Fibroblast of skin of right quadriceps (primary cell): ENCODE measurements at regions not wholly inside any gene's neighbourhood (a gene's known extent, or its start where the extent isn't known, plus 50 kb on each side); places are given as distances from the start of the nearest gene placed in this dataset.
"Not testable (repeated sequence)": the region's sequence is repeated elsewhere in the genome, so short reads cannot be mapped to it uniquely, and the experiment has no call there.

Source experiments
- DNase-seq: peaks from one replicate; pipeline ENCODE4 v3.0.0-alpha.2; 2013

DNA sequence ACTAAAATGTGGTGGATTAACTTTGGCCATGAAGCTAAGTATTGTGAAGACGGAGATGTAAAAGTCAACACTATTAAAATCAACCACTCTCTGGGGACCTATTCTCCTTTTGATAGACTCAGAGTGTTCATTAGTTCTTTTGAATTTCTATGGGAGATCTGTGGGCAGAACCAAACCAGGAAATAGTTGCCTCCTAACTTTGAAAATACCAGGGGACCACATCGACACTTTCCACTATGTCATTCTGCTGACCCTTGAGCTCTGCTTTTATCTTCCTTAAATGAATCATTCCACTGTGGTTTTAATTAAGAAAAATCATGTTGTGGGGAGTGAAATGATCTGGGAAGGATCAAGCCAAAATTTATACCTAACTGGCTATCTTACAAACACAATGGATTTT, 960.5 kb downstream of the GATA3 start:
- DNase-seq = no peak

DNA sequence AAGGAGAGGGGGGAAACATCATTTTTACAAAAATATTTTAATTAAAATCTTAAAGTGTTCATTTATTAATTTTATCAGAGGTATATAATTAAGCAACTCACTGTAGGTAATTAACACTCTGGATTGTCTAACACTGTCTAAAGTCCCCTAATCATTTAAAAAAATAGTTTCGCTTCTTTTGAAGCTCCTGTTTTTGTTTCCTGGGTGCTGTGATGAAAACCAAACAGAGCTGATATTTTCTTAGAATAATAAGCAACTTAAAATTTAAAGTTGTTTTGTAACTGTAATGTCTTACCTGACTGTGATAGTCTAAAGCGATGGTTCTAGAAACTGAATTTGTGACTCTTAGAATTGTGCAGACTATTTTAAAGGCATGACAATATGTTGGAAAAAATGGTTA, 961.0 kb downstream of the GATA3 start:
- no peak for DNase-seq

DNA sequence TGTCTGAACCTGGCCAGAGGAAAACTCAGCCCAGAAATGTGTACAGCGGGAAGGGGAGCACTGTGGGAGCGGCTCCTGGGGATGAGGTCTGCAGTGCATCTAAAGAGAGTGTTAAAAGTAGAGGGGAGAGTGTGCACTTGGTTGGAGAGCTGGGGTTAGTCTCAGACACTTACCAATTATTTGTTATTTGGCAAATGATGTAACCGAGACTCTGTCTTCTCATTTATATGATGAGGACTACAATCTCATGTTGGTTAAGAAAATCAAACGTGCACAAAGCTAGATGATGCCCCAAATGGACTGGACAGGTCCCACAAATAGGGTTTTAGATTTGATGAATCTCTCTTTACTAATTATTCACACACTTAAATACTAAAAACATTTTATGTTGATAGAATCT, 962.4 kb downstream of the GATA3 start:
- DNase-seq = no peak

DNA sequence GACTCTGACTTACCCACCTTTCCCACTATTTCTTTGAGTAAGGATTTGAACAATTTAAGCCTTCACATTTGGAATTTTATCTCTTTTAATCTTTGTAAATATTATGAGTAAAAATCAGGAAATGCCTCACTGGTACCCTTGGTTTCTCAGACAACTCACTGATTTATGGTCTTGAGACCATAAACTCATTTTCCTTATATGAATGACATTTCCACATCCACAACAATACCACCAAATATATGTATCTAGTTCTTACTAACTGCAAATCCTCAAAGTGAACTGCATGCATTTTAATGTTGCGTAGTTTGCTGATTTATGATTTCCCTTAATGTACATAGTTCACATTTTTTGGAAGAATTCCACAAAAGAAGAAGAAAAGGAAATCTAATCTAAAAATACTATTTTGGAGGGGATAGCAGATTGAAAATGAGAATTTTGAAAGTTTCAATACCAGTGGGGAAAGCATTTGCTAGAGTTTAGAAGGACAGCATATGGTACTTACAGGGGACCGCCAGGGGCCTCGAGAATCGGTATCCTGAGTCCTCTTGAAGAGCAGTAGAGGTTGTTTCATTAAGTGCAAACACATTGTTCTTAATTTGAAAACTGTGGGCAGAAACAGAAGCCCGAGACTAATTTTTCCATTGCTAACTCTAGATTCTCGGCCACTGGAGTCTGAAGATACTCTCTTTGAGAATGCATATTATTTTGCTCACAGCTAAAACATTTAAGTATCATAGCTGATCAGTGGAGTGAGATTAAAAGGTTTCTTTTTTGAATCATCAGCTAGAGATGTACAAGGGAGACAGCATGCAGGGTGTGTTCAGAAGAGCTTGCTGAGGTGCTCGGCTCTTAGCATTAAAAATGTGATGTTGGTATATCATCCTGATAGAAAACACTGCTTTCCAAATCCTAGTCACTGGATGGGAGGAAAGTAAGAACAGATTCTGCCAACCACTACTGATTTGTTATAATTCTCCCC, 964.0 kb downstream of the GATA3 start:
- peak; percentile 12 for DNase-seq

DNA sequence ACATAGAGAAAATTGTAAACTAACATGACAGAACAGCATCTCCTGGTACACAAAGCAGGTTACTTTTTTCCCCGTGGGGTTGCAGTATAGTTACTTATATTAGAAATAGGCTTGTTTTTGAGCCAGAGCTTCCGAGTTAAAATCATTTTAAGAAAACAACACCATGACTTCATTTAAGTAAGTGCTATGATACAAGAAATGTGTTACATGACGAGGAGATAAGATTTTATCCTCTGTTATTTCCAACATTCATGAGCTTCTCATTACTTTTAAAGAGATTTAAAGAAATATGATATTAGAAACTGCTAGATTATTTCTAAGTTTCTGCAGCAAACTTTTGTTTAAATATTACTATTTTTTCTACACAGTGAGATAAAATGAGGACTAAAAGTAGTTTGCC, 968.7 kb downstream of the GATA3 start:
- no peak for DNase-seq

DNA sequence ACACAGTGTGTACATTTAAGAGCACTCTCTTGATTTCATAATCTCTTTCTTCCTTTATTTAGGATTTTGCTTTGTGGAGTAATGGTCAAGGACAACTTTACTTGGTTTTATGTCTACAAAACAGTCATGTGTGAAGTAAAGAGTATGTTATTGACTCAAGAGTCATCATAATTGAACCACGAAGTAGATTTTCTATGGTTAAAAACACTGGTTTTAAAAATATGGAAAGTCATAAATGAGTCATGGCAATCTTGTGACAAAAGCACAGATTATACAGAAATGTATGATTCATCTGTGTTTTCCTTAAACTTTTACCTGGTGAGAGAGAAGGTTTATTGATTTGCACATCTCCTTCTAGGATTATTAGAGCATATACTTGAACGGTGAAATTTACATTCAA, 969.7 kb downstream of the GATA3 start:
- no peak for DNase-seq

DNA sequence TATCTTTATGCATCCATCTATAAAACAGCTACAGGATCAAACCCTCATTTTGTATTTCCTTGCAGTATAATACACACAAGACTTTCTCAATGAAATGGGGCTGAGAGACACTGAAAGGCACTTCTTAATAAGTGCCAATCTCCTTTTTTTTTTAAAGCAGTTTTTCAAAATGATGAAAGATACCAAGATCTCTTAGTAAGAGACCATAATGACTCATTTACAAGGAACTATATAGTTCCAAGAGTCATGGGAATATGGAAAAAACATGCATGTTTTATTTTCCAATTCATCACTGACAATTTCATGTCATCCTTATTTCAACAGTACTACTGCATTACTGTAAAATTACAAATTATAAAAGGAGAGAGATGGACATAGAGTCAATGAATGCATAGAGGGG, 973.7 kb downstream of the GATA3 start:
- peak; percentile 28 for DNase-seq

DNA sequence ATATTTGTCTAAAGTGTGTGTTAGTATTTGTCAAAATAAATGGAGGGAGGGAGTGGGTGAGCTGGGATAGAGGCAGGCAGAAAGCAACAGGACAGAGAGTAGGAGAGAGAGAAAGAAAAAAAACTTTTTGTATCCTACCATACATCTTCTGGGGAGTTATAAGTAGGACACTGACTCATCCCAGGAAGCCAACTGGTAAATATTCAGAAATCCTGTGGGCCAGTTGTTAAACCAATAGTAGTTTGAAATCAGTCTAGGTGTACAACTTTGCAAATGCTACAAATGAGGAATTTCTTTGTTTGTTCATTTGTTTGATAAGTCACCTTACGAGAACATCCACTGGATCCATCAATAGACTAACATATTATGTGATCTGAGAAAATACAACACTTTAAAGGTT, 980.9 kb downstream of the GATA3 start:
- DNase-seq = no peak

DNA sequence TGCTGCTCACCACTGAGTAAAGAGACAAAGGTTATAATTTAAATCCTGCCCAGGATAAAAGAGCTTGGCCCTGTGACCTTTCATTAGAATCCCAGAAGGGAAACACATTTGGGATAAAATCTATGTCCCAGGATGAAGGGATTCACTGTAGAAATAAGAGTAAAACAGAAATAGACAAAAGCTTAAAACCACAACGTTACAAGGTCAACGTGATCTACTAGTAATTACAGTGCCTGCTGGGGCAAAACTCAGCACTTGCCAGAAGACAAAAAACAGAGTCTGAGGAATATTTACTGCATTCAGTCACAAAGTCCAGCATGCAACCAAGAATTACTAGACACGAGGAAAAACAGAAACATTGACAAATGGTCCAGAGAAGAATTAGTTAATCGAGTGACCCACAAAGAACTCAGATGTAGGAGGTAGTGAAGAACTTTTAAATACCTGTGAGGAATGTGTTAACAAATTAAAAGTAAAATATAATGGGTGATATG, 982.3 kb downstream of the GATA3 start:
- DNase-seq = no peak

DNA sequence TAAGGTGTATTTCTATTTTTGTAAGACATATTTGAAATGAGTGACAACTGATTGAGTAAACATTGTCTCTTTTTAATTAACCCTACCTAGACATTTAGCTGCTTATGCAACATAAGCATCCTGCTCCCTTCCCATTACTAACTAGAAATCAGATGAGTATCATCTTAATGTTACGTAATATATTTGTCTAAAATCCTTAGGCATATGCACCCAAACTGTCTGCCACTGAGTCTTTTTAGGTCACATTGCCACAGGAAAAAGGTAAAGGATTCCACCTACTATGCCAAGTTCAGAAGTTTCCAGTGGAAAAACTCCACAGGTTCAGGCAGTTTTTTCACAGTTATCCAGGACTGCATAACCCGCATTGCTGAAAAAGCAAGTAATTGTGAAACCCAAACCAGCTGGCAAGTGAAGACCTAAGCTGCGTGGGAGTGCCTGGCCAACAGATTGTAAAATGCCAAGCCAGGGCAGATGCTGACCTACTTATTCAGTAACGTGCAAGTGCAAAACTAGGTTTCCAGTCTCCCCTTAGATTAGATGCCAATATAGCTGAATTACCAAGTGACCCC, 983.7 kb downstream of the GATA3 start:
- DNase-seq = no peak

DNA sequence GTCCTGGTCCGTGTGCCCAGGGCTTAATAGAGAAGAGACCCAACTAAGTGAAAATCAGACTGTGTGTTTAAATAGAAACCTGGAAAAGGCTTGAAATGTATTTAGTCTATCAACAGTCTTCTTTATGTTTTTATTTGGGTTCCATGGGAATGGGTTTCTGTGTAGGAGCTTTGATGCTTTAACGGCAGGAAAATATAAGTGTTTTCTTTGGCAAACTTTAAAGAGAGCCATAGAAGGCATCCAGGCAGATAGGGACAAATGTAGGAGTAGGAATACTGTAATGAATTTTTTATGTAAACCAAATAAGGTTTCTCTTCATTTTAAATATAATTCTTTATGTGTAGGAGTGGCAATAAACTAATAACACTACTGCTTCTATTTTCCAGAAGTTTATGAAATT, 989.0 kb downstream of the GATA3 start:
- no peak for DNase-seq

DNA sequence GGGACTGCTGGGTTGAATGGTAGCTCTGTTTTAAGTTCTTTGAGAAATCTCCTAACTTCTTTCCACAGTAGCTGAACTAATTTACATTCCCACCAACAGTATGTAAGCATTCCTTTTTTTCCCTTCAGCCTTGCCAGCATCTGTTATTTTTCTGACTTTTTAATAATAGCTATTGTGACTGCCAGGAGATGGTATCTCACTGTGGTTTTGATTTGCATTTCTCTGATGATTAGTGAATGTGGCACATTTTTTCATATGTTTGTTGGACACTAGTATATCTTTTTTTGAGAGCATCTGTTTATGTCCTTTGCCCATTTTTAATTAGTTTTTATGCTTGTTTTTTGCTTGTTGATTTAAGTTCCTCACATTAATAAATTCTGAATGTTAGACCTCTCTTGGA, 990.8 kb downstream of the GATA3 start:
- DNase-seq = no peak

DNA sequence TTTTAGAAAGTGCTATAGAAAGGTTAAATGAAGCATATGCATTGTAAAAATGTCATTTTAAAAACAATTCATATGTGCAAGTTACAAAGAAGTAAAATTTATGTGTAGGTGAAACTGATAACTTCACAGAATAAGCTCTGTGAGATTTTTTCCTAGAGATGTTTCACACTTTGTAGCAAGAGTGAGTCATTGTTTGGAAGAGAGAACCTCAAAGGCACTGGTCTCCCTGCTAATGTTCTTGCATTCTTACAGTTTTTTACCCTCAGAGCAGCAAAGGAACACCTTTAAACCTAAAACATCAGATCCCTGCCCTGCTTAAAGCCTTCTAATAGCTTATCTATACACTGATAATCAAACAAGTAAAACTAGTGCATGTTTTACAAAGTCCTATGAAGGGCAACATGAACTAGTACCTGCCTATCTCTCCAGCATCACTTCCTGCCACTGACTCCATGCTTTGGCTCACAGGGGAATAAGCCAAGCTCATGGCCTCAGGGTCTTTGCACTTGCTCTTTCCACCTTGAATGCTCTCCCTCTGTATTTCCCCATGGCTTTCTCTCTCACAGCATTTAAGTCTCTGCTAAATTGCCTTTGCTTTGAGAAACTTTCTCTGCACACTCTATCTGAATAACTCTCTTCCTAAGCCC, 997.0 kb downstream of the GATA3 start:
- DNase-seq = no peak

DNA sequence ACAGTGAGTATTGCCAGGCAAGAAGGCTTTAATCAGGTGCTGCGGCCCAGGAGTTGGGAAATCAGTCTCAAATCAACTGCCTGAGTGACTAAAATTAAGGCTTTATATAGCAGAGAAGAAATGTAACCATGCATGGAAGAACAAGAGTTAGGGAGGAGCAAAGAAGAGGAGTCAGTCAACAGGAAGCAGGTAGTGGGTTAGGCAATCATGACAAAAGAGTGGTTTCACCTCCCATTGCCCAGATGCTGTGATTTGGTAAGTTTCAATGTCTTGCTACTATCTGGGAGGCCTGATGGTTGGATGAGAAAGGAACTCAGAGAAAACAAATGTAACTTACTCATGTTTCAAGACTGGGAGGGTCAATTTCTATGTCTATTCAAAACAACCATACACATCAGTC, 998.3 kb downstream of the GATA3 start:
- DNase-seq = no peak

DNA sequence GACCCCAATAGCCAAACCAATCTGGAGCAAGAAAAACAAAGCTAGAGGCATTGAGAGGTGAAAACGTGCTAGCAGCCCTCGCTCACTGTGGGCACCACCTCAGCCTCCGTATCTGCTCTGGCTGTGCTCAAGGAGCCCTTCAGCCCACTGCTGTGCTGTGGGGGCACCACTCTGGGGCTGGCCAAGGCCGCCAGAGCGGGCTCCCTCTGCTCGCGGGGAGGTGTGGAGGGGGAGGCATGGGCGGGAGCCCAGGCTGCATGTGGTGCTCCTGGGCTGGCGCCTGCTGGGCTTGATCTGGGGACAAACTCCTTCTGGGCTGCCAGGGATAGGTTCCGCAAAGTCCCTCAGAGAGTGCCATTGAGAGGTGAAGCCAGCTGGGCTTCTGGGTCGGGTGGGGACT, 1002.0 kb downstream of the GATA3 start:
- DNase-seq = no peak

DNA sequence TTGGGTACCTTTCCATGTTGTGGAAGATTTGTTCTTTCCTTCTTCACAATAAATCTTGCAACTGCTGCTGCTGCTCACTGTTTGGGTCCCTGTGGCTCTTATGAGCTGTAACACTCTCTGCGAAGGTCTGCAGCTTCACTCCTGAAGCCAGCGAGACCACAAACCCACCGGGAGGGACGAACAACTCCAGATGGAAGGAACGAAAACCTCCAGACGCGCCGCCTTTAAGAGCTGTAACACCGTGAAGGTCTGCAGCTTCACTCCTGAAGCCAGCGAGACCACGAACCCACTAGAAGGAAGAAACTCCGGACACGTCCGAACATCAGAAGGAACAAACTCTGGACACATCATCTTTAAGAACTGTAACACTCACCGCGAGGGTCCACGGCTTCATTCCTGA, 1002.8 kb downstream of the GATA3 start:
- not testable (repeated sequence) for DNase-seq

DNA sequence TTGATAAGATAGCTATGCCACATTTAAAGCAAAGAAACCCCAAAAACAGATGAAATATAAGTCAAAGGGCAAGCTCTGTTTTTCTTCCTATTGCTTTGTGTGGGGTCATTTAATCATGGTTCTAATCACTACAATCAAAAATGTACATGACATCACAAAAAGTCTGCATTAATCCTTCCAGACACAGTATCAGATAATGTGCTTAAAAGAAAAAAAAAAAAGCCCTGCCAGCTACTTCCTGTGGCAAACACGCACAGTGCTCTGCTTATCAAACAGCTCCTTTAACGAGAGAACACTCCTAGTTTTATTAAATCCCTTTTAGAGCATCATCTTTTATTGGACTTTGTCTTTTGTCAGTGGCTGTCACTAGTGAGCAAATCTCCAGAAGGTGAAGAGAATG, 1005.8 kb downstream of the GATA3 start:
- DNase-seq = no peak

DNA sequence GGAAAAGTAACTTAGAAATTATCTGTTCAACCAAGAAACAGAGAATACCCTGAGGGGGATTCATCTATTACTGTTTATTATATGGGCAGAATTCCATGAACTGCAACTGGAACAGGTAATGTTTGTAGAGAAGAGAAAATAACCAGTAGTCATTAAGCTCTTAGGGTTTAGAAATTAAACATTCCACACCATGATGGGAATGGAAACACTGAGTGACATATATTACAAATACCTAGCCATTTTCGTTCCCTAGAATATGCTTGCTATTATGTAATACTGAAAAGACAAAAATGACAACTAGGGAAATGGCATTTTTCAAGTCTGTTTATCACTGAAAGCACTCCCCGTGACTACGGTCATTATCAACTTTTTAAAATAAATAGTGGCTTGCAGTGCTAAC, 1007.4 kb downstream of the GATA3 start:
- DNase-seq = no peak

DNA sequence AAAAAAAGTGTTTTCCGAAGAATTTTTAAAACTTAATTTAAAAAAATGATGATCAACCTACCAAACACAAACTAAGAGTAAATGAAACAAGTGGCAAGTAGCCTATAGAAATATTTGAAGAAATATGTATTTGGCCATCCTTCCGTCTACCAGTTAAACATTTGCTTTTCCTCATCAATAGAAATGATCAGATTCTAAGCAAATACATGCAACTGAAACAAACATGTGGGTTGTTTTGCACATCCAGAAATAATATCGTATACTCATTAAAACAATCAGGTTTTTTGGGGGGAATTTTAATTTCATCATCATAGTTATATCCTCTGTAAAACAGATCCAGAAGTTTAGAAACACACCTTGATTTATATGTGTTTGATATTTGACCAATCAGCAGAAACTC, 1011.7 kb downstream of the GATA3 start:
- DNase-seq = no peak

DNA sequence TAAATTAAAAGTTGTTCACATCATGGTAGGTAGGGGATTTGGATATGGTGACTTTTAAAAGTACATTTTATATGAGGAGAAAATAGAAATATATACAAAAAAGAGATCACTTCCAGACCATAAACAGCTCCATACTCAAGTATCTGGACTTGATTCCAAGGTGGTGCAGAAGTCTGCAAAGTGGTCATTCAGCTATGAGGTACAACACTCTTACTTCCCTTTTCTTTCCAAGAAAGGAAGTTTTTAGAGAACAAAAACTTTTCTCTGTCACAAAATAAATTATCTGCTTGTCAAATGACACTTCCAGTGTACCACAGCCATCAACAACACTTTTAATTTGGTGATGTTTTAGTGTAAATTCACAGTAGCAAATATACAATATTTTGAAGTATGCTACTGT, 1013.5 kb downstream of the GATA3 start:
- no peak for DNase-seq

DNA sequence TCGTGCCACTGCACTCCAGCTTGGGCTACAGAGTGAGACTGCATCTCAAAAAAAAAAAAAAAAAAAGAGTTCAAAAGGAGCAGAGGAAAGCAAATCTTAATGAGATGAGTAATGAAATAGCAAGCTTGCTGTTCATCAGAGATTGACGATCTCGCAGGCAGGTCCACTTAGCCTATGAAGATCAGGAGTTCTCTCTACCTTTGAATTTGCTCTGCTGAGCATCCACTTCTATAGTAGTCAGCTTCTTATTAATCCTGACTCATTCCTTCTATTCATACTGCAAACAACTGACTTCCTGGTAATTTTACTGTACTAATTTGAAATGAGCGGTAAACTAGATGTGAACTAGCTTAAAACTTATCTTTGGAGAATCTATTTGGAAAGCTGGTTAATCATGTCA, 1014.6 kb downstream of the GATA3 start:
- no peak for DNase-seq

DNA sequence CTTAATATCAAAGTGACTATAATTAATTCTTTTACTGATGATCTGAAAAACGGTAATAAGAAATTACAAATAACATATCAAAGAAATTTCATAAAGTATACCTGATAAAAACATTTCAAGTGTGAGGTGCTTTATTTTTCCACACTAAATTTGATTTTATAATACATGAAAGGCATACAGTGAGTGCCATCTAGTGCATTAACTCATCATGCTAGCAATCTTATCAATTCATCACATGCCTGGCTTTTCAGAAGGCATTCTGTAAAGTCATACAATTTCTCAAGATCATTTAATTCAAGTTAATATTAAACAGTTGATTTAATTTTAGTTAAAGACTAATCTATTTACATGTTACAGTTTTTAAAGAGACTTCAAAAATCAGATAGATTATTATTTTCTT, 1020.9 kb downstream of the GATA3 start:
- DNase-seq = no peak

DNA sequence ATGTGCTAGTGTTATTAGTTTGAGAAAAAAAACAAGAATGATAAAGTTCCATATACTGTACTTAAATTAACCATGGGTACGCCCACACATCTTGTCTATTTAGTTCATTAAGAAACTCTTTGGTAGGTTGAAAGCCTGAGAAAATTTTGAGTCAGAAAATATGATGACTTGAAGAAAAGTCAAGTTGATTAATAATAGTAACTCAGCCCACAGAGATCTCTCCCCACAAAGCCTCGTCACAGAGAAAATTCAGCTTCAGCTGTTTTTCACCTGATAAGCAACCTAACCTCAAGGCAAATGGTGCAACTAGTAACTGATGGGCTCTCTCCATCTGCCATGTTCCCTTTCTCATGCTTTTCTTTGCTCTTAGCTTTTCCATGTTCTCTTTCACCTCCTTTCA, 1021.6 kb downstream of the GATA3 start:
- DNase-seq = no peak

DNA sequence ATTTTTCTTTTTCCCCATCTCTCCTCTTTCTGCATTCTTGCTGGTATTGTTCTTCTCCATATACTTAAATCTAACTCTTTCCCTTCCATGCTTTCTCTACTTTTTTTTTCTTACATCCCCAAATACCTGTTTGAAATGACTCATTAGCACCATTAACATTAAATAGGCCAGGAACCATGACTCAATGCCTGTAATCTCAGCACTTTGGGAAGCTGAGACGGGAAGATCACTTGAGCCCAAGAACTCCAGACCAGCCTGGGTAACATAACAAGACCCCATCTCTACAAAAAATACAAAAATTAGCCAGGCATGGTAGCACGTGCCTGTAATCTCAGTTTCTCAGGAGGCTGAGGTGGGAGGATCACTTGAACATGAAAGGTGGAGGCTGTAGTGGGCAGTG, 1026.8 kb downstream of the GATA3 start:
- DNase-seq = no peak
